Effector memory CD8-positive, alpha-beta T cell (primary cell): ENCODE measurements at regions not wholly inside any gene's neighbourhood (a gene's known extent, or its start where the extent isn't known, plus 50 kb on each side); places are given as distances from the start of the nearest gene placed in this dataset.

ENCODE experiments used
- ATAC-seq: fragments of 150-1000 bp; cut with Tn5 transposase; replicated peaks from 2 replicates; pipeline ENCODE4 v1.10.0; 2021; ENCODE audit warnings: mild to moderate bottlenecking, moderate library complexity
- DNase-seq, 3 experiments: peaks; one replicate each; pipeline ENCODE4 v3.0.0; 2021
- H3K27ac Mint-ChIP-seq, 2 donors: one replicate each; pipeline ENCODE4 v1.8.0; 2022; ENCODE audit warnings: mild to moderate bottlenecking in 2 of 2, mixed read lengths in 2 of 2, moderate library complexity in 2 of 2
- H3K27me3 Mint-ChIP-seq, 2 donors: one replicate each; pipeline ENCODE4 v1.8.0; 2022; ENCODE audit warnings: mixed read lengths in 2 of 2
- H3K36me3 Mint-ChIP-seq: one replicate; pipeline ENCODE4 v1.8.0; 2022; ENCODE audit warnings: mild to moderate bottlenecking, moderate library complexity, mixed read lengths; ENCODE audit not compliant: insufficient read depth
- H3K4me1 Mint-ChIP-seq, 2 donors: one replicate each; pipeline ENCODE4 v1.8.0; 2022; ENCODE audit warnings: low read depth in 2 of 2, mixed read lengths in 2 of 2
- H3K4me3 Mint-ChIP-seq, 2 donors: one replicate each; pipeline ENCODE4 v1.8.0; 2022; ENCODE audit warnings: mild to moderate bottlenecking in 2 of 2, mixed read lengths in 2 of 2, moderate library complexity in 2 of 2
- H3K9me3 Mint-ChIP-seq, 2 donors: one replicate each; pipeline ENCODE4 v1.8.0; 2022; ENCODE audit warnings: mixed read lengths in 2 of 2

DNA sequence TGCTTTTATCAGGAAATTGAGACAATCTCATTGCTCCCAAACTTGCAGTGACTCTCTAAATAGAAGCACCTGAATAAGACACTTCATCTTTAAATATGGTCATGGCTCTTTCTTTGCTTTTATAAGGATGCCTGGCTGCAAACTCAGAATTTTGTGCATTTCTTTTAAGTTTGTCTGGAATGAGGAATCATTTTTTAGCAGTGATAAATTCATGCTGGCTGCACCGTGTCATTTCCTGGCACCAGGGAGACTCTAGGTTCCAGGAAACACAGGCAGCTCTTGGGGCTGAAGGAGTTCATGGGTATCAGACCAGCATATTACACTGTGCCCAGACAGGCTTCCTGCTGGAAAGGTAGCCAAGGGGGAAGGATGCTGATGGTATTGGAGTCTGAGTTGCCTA is 109.9 kb downstream of the NUDT12 start:
- DNase-seq, result no peak
- Mint-ChIP-seq H3K4me1 (no peaks in the 10 kb centered on the region), H3K27me3 (peaks cover 6 to 29% of the 10 kb centered on the region in 2 donors), H3K27ac (no peak overlapping the region), H3K4me3 (no peak overlapping the region), H3K9me3 (no peaks in the 10 kb centered on the region), H3K36me3 (no peaks in the 10 kb centered on the region)
- no peak for ATAC-seq

GRCh38 chr5:103452089-103452488 is 110.5 kb downstream of the NUDT12 start:
- DNase-seq, result no peak
- H3K4me3 Mint-ChIP-seq, result no peak overlapping the region
- no peak for ATAC-seq
- H3K27ac Mint-ChIP-seq, result no peak overlapping the region
- H3K9me3 Mint-ChIP-seq, result no peaks in the 10 kb centered on the region
- no peaks in the 10 kb centered on the region for H3K36me3 Mint-ChIP-seq
- H3K4me1 Mint-ChIP-seq, result no peaks in the 10 kb centered on the region
- peaks cover 6 to 29% of the 10 kb centered on the region in 2 donors for H3K27me3 Mint-ChIP-seq

DNA sequence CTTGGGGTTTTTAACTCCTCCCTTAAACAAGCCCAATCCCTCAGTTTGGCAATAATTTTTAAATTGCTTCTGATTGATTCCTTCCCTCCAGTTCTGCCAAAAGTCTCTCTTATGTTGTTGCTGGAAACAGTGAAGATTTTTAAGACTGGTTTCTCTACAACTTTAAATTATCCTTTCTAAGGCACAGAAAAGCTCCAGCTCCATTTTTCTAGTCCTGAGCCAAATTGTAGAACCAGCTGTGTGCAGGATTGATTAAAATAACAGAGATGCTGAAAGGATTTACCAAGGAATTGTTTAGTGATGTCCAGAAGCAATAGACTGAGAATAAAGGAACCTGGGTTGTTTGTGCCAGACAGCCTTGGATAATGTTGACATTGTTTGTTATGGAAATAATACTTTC is 111.3 kb downstream of the NUDT12 start:
- Mint-ChIP-seq H3K9me3 (no peaks in the 10 kb centered on the region), H3K4me1 (no peaks in the 10 kb centered on the region), H3K36me3 (no peaks in the 10 kb centered on the region), H3K27ac (no peak overlapping the region), H3K27me3 (peaks cover under 1 to 21% of the 10 kb centered on the region in 2 donors), H3K4me3 (no peak overlapping the region)
- ATAC-seq (no peak), DNase-seq (no peak)

DNA sequence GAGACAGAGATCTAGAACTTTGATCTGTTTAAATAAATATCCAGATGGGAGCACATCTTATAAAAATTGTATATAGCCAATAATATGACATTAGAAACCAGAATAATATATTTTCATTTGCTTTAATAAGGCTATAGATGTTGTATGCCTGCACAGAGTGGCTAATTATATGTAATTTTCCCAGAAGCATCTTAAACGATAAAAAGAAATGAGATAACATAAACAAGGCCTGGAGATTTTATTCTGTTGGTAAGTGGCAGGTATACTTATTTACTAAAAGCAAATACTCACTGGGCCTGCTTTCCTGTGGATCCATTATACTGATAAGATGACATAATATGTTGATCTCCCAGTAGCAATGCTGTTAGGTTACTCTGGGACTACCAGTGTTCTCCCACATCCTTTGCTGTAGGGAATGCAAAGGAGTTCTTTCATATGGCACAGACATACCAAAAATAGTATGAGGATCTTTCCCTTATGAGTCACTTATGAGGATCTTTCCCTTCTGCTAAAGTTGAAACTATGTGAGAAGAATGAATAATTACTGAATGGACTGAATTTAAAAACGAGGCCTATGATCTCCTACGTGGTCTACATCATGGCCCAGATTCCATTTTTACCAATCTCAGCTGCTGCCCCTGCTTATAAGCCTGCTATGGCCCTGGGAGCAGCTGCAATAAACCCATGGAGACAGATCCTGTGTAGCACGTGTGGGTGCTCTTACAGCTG is 112.1 kb downstream of the NUDT12 start:
- Mint-ChIP-seq H3K4me1 (no peaks in the 10 kb centered on the region), H3K9me3 (no peaks in the 10 kb centered on the region), H3K36me3 (no peaks in the 10 kb centered on the region), H3K27ac (no peak overlapping the region), H3K4me3 (no peak overlapping the region), H3K27me3 (peaks cover 0 to 18% of the 10 kb centered on the region in 2 donors)
- DNase-seq (no peak), ATAC-seq (no peak)

DNA sequence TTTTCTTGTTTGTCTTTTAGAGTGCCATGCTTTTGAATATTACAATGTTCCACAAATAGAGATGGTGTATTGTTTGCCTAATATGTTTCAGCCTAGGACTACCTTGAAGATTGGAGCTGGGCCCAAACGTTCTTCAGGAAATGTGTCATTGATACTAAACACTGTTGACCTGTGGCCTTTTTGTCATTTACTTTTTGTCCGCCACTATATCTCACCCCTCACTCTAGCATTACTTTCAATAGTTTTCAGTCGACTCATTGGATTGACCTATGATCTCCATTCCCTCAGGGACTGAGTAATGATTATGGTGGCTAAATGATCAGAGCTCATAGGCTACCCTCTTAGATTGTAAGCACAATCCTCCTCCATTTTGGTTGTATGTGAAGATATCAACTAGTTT is 115.8 kb downstream of the NUDT12 start:
- H3K4me1 Mint-ChIP-seq, result peaks cover 0 to 2% of the 10 kb centered on the region in 2 donors
- no peak overlapping the region for H3K4me3 Mint-ChIP-seq
- no peaks in the 10 kb centered on the region for H3K9me3 Mint-ChIP-seq
- H3K36me3 Mint-ChIP-seq, result no peaks in the 10 kb centered on the region
- H3K27me3 Mint-ChIP-seq, result peaks cover 0 to 5% of the 10 kb centered on the region in 2 donors
- ATAC-seq, result no peak
- DNase-seq, result no peak
- H3K27ac Mint-ChIP-seq, result no peak overlapping the region

GRCh38 chr5:103445426-103446035 is 117.1 kb downstream of the NUDT12 start:
- Mint-ChIP-seq H3K36me3 (no peaks in the 10 kb centered on the region), H3K4me3 (no peak overlapping the region), H3K9me3 (peaks cover 0 to 7% of the 10 kb centered on the region in 2 donors), H3K27me3 (peaks cover 0 to 5% of the 10 kb centered on the region in 2 donors), H3K4me1 (peaks cover 0 to 2% of the 10 kb centered on the region in 2 donors), H3K27ac (no peak overlapping the region)
- no peak for DNase-seq
- no peak for ATAC-seq

GRCh38 chr5:103444333-103445038 is 118.1 kb downstream of the NUDT12 start:
- no peak for ATAC-seq
- peaks cover 0 to 5% of the 10 kb centered on the region in 2 donors for H3K27me3 Mint-ChIP-seq
- H3K9me3 Mint-ChIP-seq, result peaks cover 0 to 7% of the 10 kb centered on the region in 2 donors
- H3K27ac Mint-ChIP-seq, result no peak overlapping the region
- H3K4me1 Mint-ChIP-seq, result peaks cover 0 to 2% of the 10 kb centered on the region in 2 donors
- DNase-seq, result no peak
- no peaks in the 10 kb centered on the region for H3K36me3 Mint-ChIP-seq
- H3K4me3 Mint-ChIP-seq, result no peak overlapping the region

GRCh38 chr5:103442750-103443149 is 119.8 kb downstream of the NUDT12 start:
- no peak overlapping the region for H3K4me3 Mint-ChIP-seq
- DNase-seq, result no peak
- H3K4me1 Mint-ChIP-seq, result peaks cover 0 to 2% of the 10 kb centered on the region in 2 donors

GRCh38 chr5:103441523-103441922 is 121.1 kb downstream of the NUDT12 start:
- Mint-ChIP-seq H3K4me1 (peaks cover 0 to 2% of the 10 kb centered on the region in 2 donors), H3K27me3 (peaks cover 0 to 5% of the 10 kb centered on the region in 2 donors), H3K9me3 (peaks cover 2 to 14% of the 10 kb centered on the region in 2 donors), H3K27ac (no peak overlapping the region), H3K4me3 (no peak overlapping the region), H3K36me3 (no peaks in the 10 kb centered on the region)
- ATAC-seq (no peak), DNase-seq (no peak)

More at GRCh38 chr5:103442750-103443149, 119.8 kb downstream of the NUDT12 start:
- Mint-ChIP-seq H3K36me3 (no peaks in the 10 kb centered on the region), H3K27me3 (peaks cover 0 to 5% of the 10 kb centered on the region in 2 donors), H3K9me3 (peaks cover 2 to 14% of the 10 kb centered on the region in 2 donors), H3K27ac (no peak overlapping the region)
- ATAC-seq, result no peak

GRCh38 chr5:103439007-103439406 is 123.6 kb downstream of the NUDT12 start:
- no peak overlapping the region for H3K4me3 Mint-ChIP-seq
- H3K27me3 Mint-ChIP-seq, result no peaks in the 10 kb centered on the region
- DNase-seq (no peak), ATAC-seq (no peak)
- H3K9me3 Mint-ChIP-seq, result peaks cover 2 to 14% of the 10 kb centered on the region in 2 donors
- H3K36me3 Mint-ChIP-seq, result no peaks in the 10 kb centered on the region
- no peaks in the 10 kb centered on the region for H3K4me1 Mint-ChIP-seq
- no peak overlapping the region for H3K27ac Mint-ChIP-seq

DNA sequence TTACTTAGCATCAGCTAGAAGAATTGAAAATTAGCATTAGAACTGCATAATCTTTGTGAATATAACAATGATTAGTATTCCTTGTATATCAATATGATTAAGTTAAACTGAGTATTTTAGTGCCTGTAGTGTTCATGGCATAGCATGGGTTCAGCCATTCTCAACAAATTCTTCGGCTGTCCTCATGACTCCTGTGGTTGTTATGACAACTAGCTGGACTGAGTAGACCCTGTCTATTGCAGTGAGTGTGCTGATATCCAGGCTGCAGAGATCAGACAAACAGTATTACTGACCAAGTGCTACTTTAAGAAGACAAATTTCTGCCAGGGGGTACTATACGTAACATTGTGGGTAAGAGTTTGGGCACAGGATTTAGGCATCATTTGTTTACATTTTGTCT is 125.9 kb downstream of the NUDT12 start:
- Mint-ChIP-seq H3K4me1 (no peaks in the 10 kb centered on the region), H3K27ac (no peak overlapping the region), H3K27me3 (peaks cover 0 to 4% of the 10 kb centered on the region in 2 donors), H3K36me3 (no peaks in the 10 kb centered on the region), H3K9me3 (peaks cover 2 to 14% of the 10 kb centered on the region in 2 donors), H3K4me3 (no peak overlapping the region)
- DNase-seq (no peak), ATAC-seq (no peak)

- Mint-ChIP-seq H3K27ac (no peak overlapping the region), H3K4me3 (no peak overlapping the region), H3K36me3 (no peaks in the 10 kb centered on the region), H3K9me3 (peaks cover 2 to 13% of the 10 kb centered on the region in 2 donors), H3K4me1 (no peaks in the 10 kb centered on the region), H3K27me3 (peaks cover 0 to 4% of the 10 kb centered on the region in 2 donors)
- ATAC-seq (no peak), DNase-seq (no peak)
Measured at GRCh38 chr5:103436112-103436511, 126.5 kb downstream of the NUDT12 start.

GRCh38 chr5:103435136-103435889 is 127.3 kb downstream of the NUDT12 start:
- Mint-ChIP-seq H3K36me3 (no peaks in the 10 kb centered on the region), H3K27ac (no peak overlapping the region), H3K9me3 (peaks cover 2 to 7% of the 10 kb centered on the region in 2 donors), H3K4me1 (no peaks in the 10 kb centered on the region), H3K4me3 (no peak overlapping the region), H3K27me3 (peaks cover 0 to 4% of the 10 kb centered on the region in 2 donors)
- DNase-seq (no peak), ATAC-seq (no peak)
